GM12872 (cell line): ENCODE measurements at regions not wholly inside any gene's neighbourhood (a gene's known extent, or its start where the extent isn't known, plus 50 kb on each side); places are given as distances from the start of the nearest gene placed in this dataset.
A peak's percentile ranks its signal among the peaks of the same experiment; 100 is the strongest.

Experiments
- CTCF ChIP-seq: IDR thresholded peaks from 3 replicates; pipeline ENCODE4 v1.5.1; 2011; ENCODE audit warnings: low read depth, mild to moderate bottlenecking, low read length, moderate library complexity; ENCODE audit not compliant: insufficient read depth

GRCh38 chr1:68588304-68588703, 91.4 kb upstream of the DEPDC1 start:
- no peak for TF ChIP-seq CTCF

GRCh38 chr1:68590473-68590872, 93.6 kb upstream of the DEPDC1 start:
- TF ChIP-seq CTCF = no peak

GRCh38 chr1:68594851-68595250, 98.0 kb upstream of the DEPDC1 start:
- TF ChIP-seq CTCF = no peak

- TF ChIP-seq CTCF = peak; percentile 57
Measured at GRCh38 chr1:68600049-68600661, 103.3 kb upstream of the DEPDC1 start.

GRCh38 chr1:68608289-68608688, 111.4 kb upstream of the DEPDC1 start:
- TF ChIP-seq CTCF = no peak

- no peak for TF ChIP-seq CTCF
Measured at GRCh38 chr1:68615312-68615711, 118.4 kb upstream of the DEPDC1 start.

GRCh38 chr1:68617942-68618341, 121.1 kb upstream of the DEPDC1 start:
- TF ChIP-seq CTCF = no peak

GRCh38 chr1:68620571-68620970, 123.7 kb upstream of the DEPDC1 start:
- no peak for TF ChIP-seq CTCF
